T-helper 17 cell (primary cell): ENCODE measurements at regions not wholly inside any gene's neighbourhood (a gene's known extent, or its start where the extent isn't known, plus 50 kb on each side); places are given as distances from the start of the nearest gene placed in this dataset.

Source experiments
- ATAC-seq: fragments of 150-1000 bp; cut with Tn5 transposase; 2 replicates; pipeline ENCODE4 v1.10.0; 2021; ENCODE audit warnings: mild to moderate bottlenecking, moderate library complexity
- DNase-seq, 3 donors: peaks; one replicate each; pipeline versions ENCODE4 v3.0.0 to v3.0.0-alpha.2; 2020 to 2021
- H3K9me3 ChIP-seq: one replicate; pipeline ENCODE4 v1.7.0; 2013; ENCODE audit warnings: low read length, mild to moderate bottlenecking; ENCODE audit not compliant: control insufficient read depth, poor library complexity, severe bottlenecking
- H3K27ac Mint-ChIP-seq: one replicate; pipeline ENCODE4 v1.8.0; 2022; ENCODE audit warnings: mild to moderate bottlenecking, moderate library complexity, mixed read lengths
- H3K27me3 Mint-ChIP-seq: one replicate; pipeline ENCODE4 v1.8.0; 2022; ENCODE audit warnings: mixed read lengths
- H3K36me3 Mint-ChIP-seq: one replicate; pipeline ENCODE4 v1.8.0; 2022; ENCODE audit warnings: low read depth, mixed read lengths
- H3K4me1 Mint-ChIP-seq: one replicate; pipeline ENCODE4 v1.8.0; 2022; ENCODE audit warnings: mild to moderate bottlenecking, mixed read lengths
- H3K4me3 Mint-ChIP-seq: one replicate; pipeline ENCODE4 v1.8.0; 2022; ENCODE audit warnings: mild to moderate bottlenecking, moderate library complexity, mixed read lengths

DNA sequence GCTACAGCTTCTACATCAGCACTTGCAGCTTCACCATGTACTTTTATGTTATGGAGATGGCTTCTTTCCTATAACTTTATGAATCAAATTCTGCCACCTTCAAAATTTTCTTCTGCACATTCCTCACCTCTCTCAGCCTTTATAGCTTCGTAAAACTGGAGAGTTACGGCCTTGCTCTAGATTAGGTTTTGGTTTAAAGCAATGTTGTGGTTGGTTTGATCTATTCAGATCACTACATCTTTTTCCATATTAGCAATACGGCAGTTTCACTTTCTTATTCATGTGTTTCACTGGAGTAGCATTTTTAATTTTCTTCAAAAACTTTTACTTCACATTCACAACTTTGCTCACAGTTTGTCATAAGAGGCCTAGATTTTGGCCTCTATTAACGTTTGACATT is 242.9 kb upstream of the GYPC start:
- Mint-ChIP-seq H3K27ac (peak overlapping the region; percentile 1), H3K4me3 (no peak overlapping the region), H3K4me1 (peaks cover 5% of the 10 kb centered on the region), H3K36me3 (peaks cover 2% of the 10 kb centered on the region), H3K27me3 (peaks cover 14% of the 10 kb centered on the region)
- DNase-seq (no peak), ATAC-seq (peak; percentile 40)
- no peaks in the 10 kb centered on the region for H3K9me3 ChIP-seq

DNA sequence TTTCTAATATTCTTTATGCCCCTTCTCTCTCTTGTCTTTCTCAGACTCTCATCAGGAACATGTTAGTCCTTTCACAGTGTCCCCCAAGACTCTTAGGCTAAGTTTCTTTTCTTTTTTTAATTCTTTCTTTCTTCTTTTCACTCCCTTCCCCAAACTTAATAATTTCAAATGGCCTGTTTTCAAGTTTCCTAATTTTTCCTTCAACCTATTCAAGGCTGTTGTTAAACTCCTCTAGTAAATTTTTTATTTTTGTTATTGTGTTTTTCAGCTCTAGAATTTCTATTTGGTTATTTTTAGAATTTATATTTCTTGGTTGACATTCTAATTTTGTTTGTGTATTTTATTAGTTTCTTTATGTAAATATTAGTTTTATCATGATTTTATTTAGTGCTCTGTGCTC is 236.6 kb upstream of the GYPC start:
- Mint-ChIP-seq H3K4me3 (no peak overlapping the region), H3K27me3 (peaks cover 3% of the 10 kb centered on the region), H3K27ac (no peak overlapping the region), H3K36me3 (no peaks in the 10 kb centered on the region), H3K4me1 (no peaks in the 10 kb centered on the region)
- H3K9me3 ChIP-seq = no peaks in the 10 kb centered on the region
- DNase-seq (no peak), ATAC-seq (no peak)

DNA sequence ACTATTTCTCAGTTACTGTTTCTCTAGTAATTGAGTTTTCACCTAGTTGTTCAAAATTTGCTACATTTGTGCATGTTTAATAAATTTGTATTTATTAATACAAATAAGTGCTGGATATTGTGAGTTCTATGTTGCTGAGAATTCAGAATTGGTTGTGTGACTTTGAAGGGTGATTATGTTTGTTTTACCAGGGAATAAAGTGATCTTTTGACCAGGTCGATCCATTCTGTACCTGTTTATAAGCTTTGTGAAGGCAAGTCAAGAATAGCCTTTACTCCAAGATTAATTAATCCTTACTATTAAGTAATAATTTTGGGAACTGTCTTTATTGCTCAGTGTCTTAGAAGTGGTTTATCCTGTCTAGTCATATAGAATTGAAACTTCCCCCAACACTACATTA is 230.0 kb upstream of the GYPC start:
- no peaks in the 10 kb centered on the region for H3K9me3 ChIP-seq
- Mint-ChIP-seq H3K27me3 (peaks cover 27% of the 10 kb centered on the region), H3K36me3 (no peaks in the 10 kb centered on the region), H3K4me1 (no peaks in the 10 kb centered on the region), H3K27ac (no peak overlapping the region), H3K4me3 (no peak overlapping the region)
- no peak for ATAC-seq
- no peak for DNase-seq

DNA sequence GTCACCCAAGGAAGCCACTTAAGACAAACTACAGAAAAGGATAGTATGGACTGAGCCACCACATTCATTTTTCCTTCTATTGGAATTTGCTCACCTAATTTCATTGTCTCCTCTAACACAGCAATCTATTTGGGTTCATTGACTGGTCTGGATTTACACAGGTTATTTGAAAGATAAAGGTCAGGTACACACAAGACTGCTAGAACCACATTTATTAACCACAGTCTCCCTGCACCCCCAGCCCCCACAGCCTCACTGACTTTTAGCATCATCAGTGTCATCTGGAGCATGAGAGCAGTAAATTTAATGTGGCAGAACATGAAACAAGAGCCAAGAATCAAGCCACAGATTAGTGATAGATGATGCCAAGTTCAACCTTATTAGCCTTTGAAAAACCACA is 226.9 kb upstream of the GYPC start:
- no peak overlapping the region for H3K27ac Mint-ChIP-seq

DNA sequence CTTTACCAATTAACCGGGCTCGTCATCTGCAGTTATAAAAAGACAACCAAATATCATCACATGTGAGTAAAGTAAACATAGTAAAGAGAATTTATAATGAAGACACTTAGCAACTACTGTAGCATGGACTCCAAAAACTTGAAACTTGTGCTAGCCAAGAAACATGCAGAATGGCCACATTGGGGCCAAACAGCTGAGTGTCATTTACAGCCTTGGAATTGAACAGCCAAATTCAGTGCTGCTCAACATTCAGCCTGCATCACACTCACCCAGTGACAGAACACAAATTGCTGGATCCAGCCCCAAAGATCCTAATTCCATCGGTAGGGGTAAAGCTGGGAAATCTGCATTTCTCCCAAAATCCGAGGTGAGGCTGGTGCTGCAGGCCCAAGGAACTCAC is 224.8 kb upstream of the GYPC start:
- Mint-ChIP-seq H3K4me3 (no peak overlapping the region), H3K4me1 (no peaks in the 10 kb centered on the region), H3K27me3 (peaks cover 41% of the 10 kb centered on the region), H3K36me3 (no peaks in the 10 kb centered on the region), H3K27ac (no peak overlapping the region)
- ATAC-seq (no peak), DNase-seq (no peak)
- H3K9me3 ChIP-seq = no peaks in the 10 kb centered on the region

More for the DNA sequence above, 226.9 kb upstream of the GYPC start:
- H3K4me1 Mint-ChIP-seq = no peaks in the 10 kb centered on the region
- H3K27me3 Mint-ChIP-seq = peaks cover 41% of the 10 kb centered on the region
- DNase-seq (no peak), ATAC-seq (no peak)
- no peaks in the 10 kb centered on the region for H3K9me3 ChIP-seq
- H3K4me3 Mint-ChIP-seq = no peak overlapping the region
- no peaks in the 10 kb centered on the region for H3K36me3 Mint-ChIP-seq

DNA sequence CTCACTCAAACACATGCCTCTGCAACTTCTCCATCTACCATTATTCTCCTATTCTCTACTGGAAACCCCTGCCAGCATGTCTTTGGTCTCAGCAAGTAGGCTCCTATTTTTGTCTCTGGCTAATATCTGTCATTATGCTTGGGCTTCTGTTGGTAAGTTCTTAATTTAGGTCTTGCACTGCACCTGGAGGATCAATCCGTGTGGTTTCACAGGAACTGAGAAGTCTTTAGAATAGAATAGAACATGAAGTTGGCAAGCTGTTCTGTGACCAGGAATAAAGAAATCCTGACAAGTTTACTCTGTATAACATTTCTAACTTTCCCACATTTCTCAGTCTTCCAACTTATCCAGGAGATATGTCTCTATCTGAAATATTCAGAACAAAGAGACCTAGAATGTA is 219.5 kb upstream of the GYPC start:
- ATAC-seq (no peak), DNase-seq (no peak)
- H3K4me3 Mint-ChIP-seq = no peak overlapping the region
- peaks cover 20% of the 10 kb centered on the region for H3K27me3 Mint-ChIP-seq
- H3K27ac Mint-ChIP-seq = no peak overlapping the region
- no peaks in the 10 kb centered on the region for H3K4me1 Mint-ChIP-seq
- no peaks in the 10 kb centered on the region for H3K9me3 ChIP-seq
- H3K36me3 Mint-ChIP-seq = no peaks in the 10 kb centered on the region

DNA sequence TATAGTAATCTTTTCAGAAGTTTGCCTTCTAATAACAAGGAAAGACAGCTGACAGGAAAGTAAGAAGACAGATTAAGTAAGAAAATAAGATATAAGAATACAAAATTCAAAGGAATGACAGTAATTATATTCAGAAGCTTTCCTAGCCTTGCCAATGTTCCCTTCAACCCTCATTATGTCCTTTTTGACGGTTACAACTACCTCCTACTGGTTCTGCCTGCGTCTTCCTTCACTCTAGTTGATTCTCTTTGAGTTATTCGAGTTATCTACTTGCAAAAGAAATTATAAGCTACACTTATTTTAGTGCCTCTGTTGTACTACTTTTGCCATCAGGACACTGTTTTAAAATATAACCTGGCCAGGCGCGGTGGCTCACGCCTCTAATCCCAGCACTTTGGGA is 218.9 kb upstream of the GYPC start:
- no peaks in the 10 kb centered on the region for H3K9me3 ChIP-seq
- no peak for DNase-seq
- H3K27me3 Mint-ChIP-seq = peaks cover 16% of the 10 kb centered on the region
- no peaks in the 10 kb centered on the region for H3K4me1 Mint-ChIP-seq
- ATAC-seq = no peak
- H3K36me3 Mint-ChIP-seq = no peaks in the 10 kb centered on the region
- no peak overlapping the region for H3K27ac Mint-ChIP-seq
- no peak overlapping the region for H3K4me3 Mint-ChIP-seq

DNA sequence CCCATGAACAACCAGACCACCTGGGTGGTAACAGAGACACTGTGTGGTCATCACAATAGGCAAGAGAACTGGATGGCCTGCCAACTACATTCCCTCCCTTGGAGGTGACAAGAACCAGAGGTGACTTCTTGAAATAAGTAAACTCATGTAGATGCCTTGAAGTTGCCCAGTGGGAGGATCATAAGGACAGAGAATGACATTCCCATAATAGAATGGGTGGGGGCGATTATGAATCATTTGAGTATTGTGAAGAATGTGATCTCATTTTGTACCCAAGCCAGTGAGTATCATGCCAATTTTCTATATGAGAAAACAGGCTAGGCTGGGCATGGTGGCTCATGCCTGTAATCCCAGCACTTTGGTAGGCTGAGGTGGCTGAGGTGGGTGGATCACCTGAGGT is 211.4 kb upstream of the GYPC start:
- DNase-seq (no peak), ATAC-seq (no peak)
- Mint-ChIP-seq H3K27me3 (peaks cover 35% of the 10 kb centered on the region), H3K4me3 (no peak overlapping the region), H3K36me3 (no peaks in the 10 kb centered on the region), H3K4me1 (peaks cover 6% of the 10 kb centered on the region), H3K27ac (no peak overlapping the region)
- no peaks in the 10 kb centered on the region for H3K9me3 ChIP-seq

DNA sequence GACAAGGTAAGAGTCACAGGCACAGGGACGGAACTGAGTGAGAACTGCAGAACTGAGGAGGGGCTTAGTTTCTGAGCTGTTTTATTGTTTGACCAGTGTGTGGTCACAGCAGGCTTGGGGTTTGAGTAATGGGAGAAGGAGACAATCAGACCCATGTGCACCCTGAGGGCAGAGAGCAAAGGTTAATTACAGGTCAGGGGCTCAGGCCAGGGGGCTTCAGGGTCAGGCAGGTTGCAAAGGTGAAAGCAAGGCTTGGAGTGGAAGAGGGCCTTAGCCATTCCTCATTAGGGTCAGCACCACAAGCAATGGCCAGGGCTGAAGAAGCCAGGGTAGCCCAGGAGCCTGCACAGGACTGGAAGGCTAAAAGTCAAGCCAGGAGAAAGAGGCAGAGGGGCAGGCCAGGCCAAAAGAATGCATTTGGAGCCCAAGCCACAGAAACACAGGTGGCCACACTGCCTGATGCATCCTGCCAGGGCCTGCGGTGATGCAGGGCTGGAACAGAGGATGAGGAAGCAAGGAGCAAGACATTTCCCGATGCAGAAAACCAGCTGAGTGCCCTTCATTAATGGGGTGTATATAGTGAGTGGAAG is 209.8 kb upstream of the GYPC start:
- DNase-seq (no peak), ATAC-seq (no peak)
- no peaks in the 10 kb centered on the region for H3K9me3 ChIP-seq
- Mint-ChIP-seq H3K27me3 (peaks cover 27% of the 10 kb centered on the region), H3K4me3 (no peak overlapping the region), H3K4me1 (peaks cover 6% of the 10 kb centered on the region), H3K27ac (no peak overlapping the region), H3K36me3 (no peaks in the 10 kb centered on the region)

DNA sequence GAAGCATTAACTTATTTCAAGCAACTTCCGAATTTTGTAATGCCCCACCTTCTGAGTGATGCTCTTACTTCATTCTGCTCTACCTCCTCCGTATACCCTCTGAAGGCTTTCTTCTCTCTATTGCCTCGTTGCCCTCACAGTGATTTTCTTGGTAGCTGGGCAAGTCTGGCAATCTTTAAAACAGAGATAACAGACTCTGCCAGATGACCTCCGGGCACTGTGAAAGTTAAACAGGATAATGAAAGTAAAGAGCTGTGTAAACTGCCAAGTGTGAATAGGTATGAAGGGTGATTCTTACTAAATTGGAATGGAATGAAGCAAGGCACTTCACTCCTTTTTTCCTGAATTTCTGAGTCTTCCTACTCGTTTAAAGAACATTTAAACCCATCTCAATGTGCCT is 207.3 kb upstream of the GYPC start:
- no peak overlapping the region for H3K27ac Mint-ChIP-seq
- DNase-seq = no peak
- H3K36me3 Mint-ChIP-seq = no peaks in the 10 kb centered on the region
- ATAC-seq = no peak
- peaks cover 13% of the 10 kb centered on the region for H3K27me3 Mint-ChIP-seq
- H3K4me1 Mint-ChIP-seq = peaks cover 6% of the 10 kb centered on the region
- H3K9me3 ChIP-seq = no peaks in the 10 kb centered on the region
- peak overlapping the region; percentile 13 for H3K4me3 Mint-ChIP-seq

DNA sequence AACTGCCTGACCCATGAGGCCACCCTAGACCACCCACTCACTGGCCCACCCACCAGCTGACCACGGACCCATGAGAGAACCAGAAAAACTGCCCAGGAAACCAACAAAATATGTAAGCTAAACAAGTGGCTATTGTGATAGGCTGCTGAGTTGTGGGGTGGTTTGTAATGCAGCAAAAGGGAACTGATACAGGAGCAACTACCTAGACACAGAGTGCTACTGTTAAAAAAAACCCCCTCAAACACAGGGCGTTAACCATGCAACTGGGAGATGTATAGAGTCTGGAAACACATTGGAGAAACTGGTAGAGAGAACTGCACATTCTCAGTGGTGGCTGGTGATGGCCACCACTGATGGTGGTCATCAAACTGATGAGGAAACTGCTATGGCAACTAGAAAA is 206.3 kb upstream of the GYPC start:
- H3K27ac Mint-ChIP-seq = no peak overlapping the region
- DNase-seq (no peak), ATAC-seq (no peak)
- no peaks in the 10 kb centered on the region for H3K9me3 ChIP-seq
- no peak overlapping the region for H3K4me3 Mint-ChIP-seq
- peaks cover 3% of the 10 kb centered on the region for H3K27me3 Mint-ChIP-seq
- no peaks in the 10 kb centered on the region for H3K36me3 Mint-ChIP-seq
- peaks cover 6% of the 10 kb centered on the region for H3K4me1 Mint-ChIP-seq

DNA sequence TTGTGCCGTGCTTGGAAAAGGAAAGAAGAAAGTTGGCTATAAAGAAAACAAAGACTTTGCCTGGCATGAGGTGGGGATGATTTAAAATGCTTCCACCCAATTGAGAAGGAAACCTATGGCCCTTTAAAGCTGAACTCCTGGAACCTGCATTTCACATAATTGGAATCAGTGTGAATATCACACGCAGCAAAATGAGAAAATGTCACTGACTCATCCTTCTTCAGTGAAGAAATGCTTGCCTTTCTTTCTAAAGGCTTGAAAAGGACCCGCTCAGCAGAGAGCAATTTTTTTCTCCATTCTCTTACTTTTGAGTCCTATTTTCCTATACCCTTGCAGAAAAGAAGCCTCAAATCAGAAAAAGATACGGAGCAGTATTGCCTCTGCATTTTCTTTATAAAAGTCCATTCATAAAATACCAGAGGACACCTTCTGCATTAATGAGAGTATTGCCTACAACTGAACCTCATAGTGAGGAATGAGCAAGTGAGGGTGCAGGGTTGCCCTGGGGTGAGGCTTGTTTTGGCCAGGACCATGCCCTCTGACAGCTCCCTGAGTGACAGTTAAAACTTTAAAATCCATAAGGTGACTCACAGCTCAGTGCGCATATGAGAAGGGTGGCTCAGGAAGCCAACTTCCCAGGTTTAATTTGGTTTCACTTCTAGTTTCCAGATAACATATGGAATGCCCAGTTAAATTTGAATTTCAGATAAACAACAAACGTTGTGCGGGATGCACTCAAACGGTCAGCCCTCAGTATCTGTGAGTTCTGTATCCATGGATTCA is 191.9 kb upstream of the GYPC start:
- H3K4me1 Mint-ChIP-seq = peaks cover 2% of the 10 kb centered on the region
- H3K27me3 Mint-ChIP-seq = peaks cover 14% of the 10 kb centered on the region
- no peak for ATAC-seq
- DNase-seq = no peak
- no peak overlapping the region for H3K4me3 Mint-ChIP-seq
- no peaks in the 10 kb centered on the region for H3K36me3 Mint-ChIP-seq
- H3K9me3 ChIP-seq = no peaks in the 10 kb centered on the region
- no peak overlapping the region for H3K27ac Mint-ChIP-seq

DNA sequence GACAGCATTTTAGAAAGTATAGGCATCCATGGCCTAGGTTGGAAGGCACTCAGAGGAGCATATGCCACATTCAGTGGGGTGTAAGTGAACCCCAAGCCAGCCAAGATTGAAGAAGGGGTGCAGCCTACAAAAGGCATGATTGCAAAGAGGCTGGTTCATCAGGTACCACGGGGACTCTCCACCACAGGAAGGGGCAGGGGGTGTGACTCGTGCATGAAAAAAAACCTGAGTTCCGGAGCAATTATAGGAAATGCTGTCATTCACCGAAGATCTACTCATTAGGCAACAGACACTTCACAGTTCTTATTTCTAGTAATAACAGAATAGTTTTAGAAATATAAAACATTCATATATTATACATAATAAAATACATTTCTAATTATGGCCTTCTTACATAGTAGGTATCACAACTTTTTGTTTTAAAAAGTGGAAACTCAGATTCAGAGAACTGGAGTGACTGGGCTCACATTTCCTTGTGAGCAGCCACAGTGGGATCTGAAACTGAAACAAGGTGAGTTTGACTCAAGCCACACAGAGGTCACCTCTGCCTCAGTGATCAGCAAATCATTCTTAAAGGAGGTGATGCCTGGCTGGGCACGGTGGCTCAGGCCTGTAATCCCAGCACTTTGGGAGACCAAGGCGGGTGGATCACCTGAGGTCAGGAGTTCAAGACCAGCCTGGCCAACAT is 188.4 kb upstream of the GYPC start:
- no peak for DNase-seq
- H3K4me3 Mint-ChIP-seq = no peak overlapping the region
- H3K27me3 Mint-ChIP-seq = peaks cover 26% of the 10 kb centered on the region
- no peaks in the 10 kb centered on the region for H3K9me3 ChIP-seq
- peaks cover 2% of the 10 kb centered on the region for H3K4me1 Mint-ChIP-seq
- no peak overlapping the region for H3K27ac Mint-ChIP-seq
- ATAC-seq = no peak
- no peaks in the 10 kb centered on the region for H3K36me3 Mint-ChIP-seq

DNA sequence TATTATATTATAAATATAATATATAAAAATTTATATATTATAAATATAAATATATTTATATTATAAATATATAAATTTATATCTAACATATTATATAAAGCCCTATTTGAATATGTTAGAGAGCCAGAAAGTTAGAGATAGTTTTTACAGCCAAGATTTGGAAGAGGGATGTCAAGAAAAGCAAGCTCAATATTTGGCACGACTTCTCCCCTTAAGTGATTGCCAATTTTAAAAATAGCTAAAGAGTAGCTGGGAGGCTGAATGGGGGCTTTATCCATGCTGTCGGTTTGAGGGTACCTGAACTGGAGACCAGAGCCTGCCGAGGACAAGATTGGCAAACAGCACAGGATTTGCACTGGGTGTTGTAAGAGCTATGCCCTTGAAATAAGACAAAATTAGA is 180.9 kb upstream of the GYPC start:
- ATAC-seq = no peak
- H3K9me3 ChIP-seq = no peaks in the 10 kb centered on the region
- no peak for DNase-seq
- Mint-ChIP-seq H3K4me3 (no peak overlapping the region), H3K36me3 (no peaks in the 10 kb centered on the region), H3K27me3 (peaks cover 34% of the 10 kb centered on the region), H3K4me1 (peaks cover 2% of the 10 kb centered on the region), H3K27ac (no peak overlapping the region)
